GM10266 (cell line): ENCODE measurements at regions not wholly inside any gene's neighbourhood (a gene's known extent, or its start where the extent isn't known, plus 50 kb on each side); places are given as distances from the start of the nearest gene placed in this dataset.

ENCODE experiments used
- DNase-seq: peaks from one replicate; pipeline ENCODE4 v3.0.0; 2012; ENCODE audit errors: extremely low spot score
- TF ChIP-seq, protein P1 (sequence below): IDR thresholded peaks from 2 replicates; pipeline ENCODE4 v1.5.1; 2012; ENCODE audit warnings: mild to moderate bottlenecking, low read depth; ENCODE audit not compliant: control insufficient read depth, insufficient read depth; ENCODE audit errors: missing control alignments

DNA sequence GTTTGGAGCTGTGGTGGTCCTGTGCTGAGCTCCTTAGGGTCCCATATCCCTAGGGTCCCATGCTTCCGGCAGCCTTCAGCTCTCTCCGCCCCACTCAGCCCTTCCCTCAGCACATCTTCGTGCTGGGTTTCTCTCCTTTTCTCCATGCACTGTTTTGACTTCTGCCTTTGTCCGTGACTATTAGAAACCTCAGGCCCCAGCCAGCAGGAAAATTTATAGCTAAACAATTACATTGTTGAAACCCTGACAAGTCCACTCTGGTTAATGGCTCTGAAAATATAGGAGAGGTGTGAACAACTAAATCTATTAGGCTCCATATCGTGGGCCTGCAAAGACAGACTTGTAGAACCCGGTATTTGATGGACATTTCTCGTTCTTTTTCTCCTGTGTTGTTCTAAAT lies 523.7 kb downstream of the CCDC171 start:
- no peak for DNase-seq
- TF ChIP-seq, protein P1, sequence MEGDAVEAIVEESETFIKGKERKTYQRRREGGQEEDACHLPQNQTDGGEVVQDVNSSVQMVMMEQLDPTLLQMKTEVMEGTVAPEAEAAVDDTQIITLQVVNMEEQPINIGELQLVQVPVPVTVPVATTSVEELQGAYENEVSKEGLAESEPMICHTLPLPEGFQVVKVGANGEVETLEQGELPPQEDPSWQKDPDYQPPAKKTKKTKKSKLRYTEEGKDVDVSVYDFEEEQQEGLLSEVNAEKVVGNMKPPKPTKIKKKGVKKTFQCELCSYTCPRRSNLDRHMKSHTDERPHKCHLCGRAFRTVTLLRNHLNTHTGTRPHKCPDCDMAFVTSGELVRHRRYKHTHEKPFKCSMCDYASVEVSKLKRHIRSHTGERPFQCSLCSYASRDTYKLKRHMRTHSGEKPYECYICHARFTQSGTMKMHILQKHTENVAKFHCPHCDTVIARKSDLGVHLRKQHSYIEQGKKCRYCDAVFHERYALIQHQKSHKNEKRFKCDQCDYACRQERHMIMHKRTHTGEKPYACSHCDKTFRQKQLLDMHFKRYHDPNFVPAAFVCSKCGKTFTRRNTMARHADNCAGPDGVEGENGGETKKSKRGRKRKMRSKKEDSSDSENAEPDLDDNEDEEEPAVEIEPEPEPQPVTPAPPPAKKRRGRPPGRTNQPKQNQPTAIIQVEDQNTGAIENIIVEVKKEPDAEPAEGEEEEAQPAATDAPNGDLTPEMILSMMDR: no peak

DNA sequence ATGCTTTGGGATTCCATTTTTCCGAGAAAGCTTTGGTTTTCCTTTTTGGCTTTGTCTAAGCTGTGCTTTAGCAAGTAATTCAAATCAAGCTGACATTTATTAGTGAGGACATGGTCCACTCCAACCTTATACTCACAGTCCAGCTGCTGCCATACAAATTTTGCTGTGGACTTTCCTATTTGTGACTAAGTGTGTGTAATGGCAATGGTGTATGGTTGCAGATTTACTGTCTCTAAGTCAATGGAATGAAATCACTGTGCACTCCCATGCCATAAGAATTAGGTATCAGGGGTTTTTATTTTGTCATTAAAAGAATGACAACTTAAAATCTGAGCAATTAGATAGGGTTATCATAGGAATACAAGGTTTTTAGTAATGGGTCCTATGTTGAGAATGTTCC lies 530.0 kb downstream of the CCDC171 start:
- DNase-seq: no peak
- TF ChIP-seq, protein P1: no peak

DNA sequence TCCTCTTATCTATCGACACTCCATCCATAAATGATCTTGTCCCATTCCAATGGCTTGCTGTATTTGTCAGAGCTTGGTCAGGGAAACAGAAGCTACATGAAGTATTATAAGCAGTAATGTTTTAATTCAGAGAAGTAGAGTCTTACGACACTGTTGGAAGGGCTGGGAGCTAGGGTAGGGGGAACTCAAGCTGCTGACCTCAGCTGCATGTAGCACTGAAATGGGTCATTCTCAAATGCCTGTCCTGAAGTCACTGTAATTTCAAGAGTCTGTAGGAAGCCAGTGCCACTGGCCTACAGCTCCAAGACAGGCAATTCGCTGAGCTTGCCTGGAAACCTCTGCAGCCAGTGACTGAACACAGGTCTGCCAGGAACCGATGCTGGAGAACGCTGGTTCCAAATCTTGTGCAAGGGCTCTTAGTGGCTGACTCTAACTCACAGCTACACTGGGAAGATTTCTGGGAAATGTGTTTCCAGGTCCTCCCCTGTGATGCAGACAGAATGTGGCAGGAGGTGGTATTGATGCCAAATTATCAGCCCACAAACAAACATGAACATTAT lies 532.4 kb downstream of the CCDC171 start:
- DNase-seq: no peak
- TF ChIP-seq, protein P1: no peak

DNA sequence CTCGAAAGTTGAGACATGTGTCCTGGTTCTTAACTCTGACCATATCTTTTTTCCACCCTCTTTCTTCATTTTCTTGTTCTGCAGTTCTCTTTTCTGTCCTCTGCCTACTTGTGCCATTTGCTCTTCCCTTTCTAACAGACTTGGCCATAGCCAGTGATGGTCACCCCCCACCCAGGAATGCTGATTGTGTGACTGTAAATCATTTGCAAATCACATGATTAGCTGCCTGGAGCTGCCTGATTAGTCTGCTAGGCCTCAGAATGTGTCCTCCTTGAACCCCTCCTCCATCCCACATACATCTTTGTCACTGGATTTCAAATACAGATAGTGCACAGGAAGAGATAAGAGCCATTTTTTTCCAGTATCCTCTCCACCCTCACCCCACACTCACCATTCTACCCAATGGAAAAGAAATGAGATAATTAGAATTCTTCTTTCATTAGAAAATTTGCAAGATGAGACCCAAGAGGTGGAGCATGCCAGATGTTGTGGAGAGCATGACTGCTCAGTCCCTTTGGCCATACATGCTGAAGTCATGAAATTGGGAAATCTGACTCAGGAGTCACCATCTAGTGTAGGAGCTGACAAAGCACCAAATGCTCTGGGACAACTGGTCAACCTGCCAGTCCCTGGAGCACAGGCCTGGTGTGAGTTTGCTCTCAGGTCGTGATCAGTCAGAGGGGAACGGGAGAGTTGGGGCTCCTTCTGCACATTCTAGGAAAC lies 538.2 kb downstream of the CCDC171 start:
- TF ChIP-seq, protein P1: no peak
- no peak for DNase-seq

DNA sequence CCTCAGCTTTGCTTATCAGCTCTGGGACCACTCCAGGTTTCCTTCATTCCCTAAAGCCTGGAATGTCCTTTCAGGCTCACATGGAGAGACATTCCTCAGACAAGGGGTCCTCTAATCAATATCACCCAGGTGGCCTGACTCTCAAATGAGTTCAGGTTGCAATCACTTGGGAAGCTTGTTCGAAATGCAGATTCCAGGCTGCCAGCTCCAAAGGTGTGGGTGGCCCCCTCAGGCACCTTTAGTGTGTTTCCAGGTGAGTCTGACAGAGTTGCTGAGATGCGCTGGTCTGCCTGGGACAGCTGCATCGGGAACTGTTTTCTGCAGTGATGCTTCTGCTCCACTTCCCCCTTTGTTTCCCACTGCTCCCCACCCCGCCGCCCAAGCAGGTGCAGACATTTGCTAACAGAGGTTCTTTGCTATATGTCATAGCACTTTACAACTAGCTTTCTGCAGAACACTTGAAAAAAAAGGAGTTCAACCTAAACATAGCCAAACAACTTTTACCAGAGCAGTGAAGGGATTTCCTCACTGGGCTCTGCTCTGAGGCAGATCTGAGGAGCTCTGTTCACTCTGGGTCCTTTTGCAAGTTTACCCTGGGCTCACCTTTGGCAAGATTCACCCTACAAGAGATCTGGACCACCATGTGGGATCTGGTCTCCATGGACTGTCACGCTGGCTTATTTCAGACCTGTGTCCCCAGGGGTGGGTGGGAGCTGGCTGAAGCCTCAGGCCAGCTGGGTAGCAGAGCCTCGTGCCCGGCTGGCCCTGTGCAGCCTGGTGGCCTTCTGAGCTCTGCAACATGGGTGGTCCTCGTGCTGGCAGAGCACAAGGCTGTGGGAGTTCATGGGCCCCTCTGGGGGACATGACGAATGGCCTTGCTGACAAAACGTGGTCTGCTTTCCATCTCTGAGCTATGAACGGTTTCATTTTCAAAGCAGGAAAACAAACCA lies 539.6 kb downstream of the CCDC171 start:
- no peak for DNase-seq
- TF ChIP-seq, protein P1: no peak

DNA sequence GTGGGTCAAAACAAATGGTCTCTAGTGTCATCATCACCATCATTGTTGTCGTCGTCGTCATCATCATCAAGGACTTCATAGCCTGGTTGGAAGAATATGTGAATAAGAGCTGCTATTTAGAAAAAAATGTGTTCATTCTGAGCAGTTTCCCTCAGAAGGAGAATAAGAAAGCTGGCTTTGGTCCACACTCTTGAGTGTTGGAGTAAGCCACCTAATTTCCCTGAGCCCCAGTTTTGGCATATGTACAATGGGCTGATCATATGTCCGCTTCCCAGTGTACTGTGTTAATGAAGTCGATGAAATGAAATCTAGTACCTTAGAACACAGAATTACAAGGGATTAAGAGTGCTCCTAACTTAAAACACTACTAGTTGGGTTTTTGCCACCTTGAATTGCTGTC lies 545.5 kb downstream of the CCDC171 start:
- DNase-seq: no peak
- TF ChIP-seq, protein P1: no peak
